Ishikawa (cell line): ENCODE measurements at regions not wholly inside any gene's neighbourhood (a gene's known extent, or its start where the extent isn't known, plus 50 kb on each side); places are given as distances from the start of the nearest gene placed in this dataset.

ENCODE experiments used
- CREB1 ChIP-seq: IDR thresholded peaks from 2 replicates; pipeline ENCODE4 v1.6.1; 2012; ENCODE audit warnings: low read depth
- EGR1 ChIP-seq: IDR thresholded peaks from 2 replicates; pipeline ENCODE4 v1.6.1; 2012
- MAX ChIP-seq: IDR thresholded peaks from 2 replicates; pipeline ENCODE4 v1.6.1; 2012
- RAD21 ChIP-seq: IDR thresholded peaks from 2 replicates; pipeline ENCODE4 v1.6.1; 2012; ENCODE audit warnings: low read depth
- REST ChIP-seq: IDR thresholded peaks from 2 replicates; pipeline ENCODE4 v1.6.1; 2012; ENCODE audit warnings: low read depth, mild to moderate bottlenecking
- TAF1 ChIP-seq: IDR thresholded peaks from 2 replicates; pipeline ENCODE4 v1.6.1; 2012; ENCODE audit warnings: low read depth, mild to moderate bottlenecking
- USF1 ChIP-seq: IDR thresholded peaks from 2 replicates; pipeline ENCODE4 v1.6.1; 2012

GRCh38 chr20:51121901-51122412, 99.0 kb upstream of the KCNG1 start:
- no peak for TF ChIP-seq RAD21
- no peak for TF ChIP-seq EGR1
- TF ChIP-seq REST = no peak
- TF ChIP-seq USF1 = no peak
- TF ChIP-seq CREB1 = no peak
- no peak for TF ChIP-seq MAX
- TF ChIP-seq TAF1 = no peak
